Neural cell (in vitro differentiated cells): ENCODE measurements at regions not wholly inside any gene's neighbourhood (a gene's known extent, or its start where the extent isn't known, plus 50 kb on each side); places are given as distances from the start of the nearest gene placed in this dataset.

Experiments used
- H2AFZ ChIP-seq: fragments of 200-600, 300-800 bp; sonication (generic), shearing (Covaris generic); 2 replicates; pipeline ENCODE4 v1.6.0; 2014; ENCODE audit warnings: low read depth, mild to moderate bottlenecking, antibody characterized with exemption, low read length, moderate library complexity
- H3F3A ChIP-seq: fragments of 200-600 bp; shearing (Covaris generic); 2 replicates; pipeline ENCODE4 v1.6.1; 2016; ENCODE audit warnings: mild to moderate bottlenecking, moderate library complexity, mixed read lengths, antibody characterized with exemption, low read length; ENCODE audit not compliant: insufficient read depth, poor library complexity, severe bottlenecking
- H3K27ac ChIP-seq: fragments of 200-600, 300-800 bp; sonication (generic), shearing (Covaris generic); 2 replicates; pipeline ENCODE4 v1.5.1; 2014; ENCODE audit warnings: mild to moderate bottlenecking, low read length, moderate library complexity
- H3K27me3 ChIP-seq: fragments of 300-800, 200-600 bp; sonication (generic), shearing (Covaris generic); 2 replicates; pipeline ENCODE4 v1.6.0; 2014; ENCODE audit warnings: mild to moderate bottlenecking, low read depth, low read length, moderate library complexity; ENCODE audit not compliant: insufficient read depth
- H3K36me3 ChIP-seq: fragments of 300-800, 200-600 bp; sonication (generic), shearing (Covaris generic); 2 replicates; pipeline ENCODE4 v1.5.1; 2014; ENCODE audit warnings: mild to moderate bottlenecking, antibody characterized with exemption, low read length, moderate library complexity; ENCODE audit not compliant: insufficient read depth
- H3K4me2 ChIP-seq: fragments of 300-800, 200-600 bp; sonication (generic), shearing (Covaris generic); 2 replicates; pipeline ENCODE4 v1.6.0; 2014; ENCODE audit warnings: mild to moderate bottlenecking, low read length
- H3K4me3 ChIP-seq: fragments of 300-800, 200-600 bp; sonication (generic), shearing (Covaris generic); 2 replicates; pipeline ENCODE4 v1.5.1; 2014; ENCODE audit warnings: mild to moderate bottlenecking, low read length, moderate library complexity
- H3K79me2 ChIP-seq: fragments of 200-600 bp; shearing (Covaris generic); replicated peaks from 2 replicates; pipeline ENCODE4 v1.6.0; 2014; ENCODE audit warnings: mild to moderate bottlenecking, low read length, moderate library complexity; ENCODE audit not compliant: insufficient read depth
- H3K9ac ChIP-seq: fragments of 300-800, 200-600 bp; sonication (generic), shearing (Covaris generic); 2 replicates; pipeline ENCODE4 v1.6.1; 2016; ENCODE audit warnings: mild to moderate bottlenecking, low read length, mixed read lengths
- H3K9me2 ChIP-seq: fragments of 200-600 bp; shearing (Covaris generic); 2 replicates; pipeline ENCODE4 v1.6.1; 2016; ENCODE audit warnings: mild to moderate bottlenecking, low read length, mixed read lengths; ENCODE audit not compliant: insufficient read depth
- H3K9me3 ChIP-seq: fragments of 200-600, 300-800 bp; sonication (generic), shearing (Covaris generic); 2 replicates; pipeline ENCODE4 v1.6.1; 2016; ENCODE audit warnings: mild to moderate bottlenecking, mixed run types, low read length, moderate library complexity, mixed read lengths
- H4K20me1 ChIP-seq: fragments of 200-600 bp; shearing (Covaris generic); 2 replicates; pipeline ENCODE4 v1.6.1; 2016; ENCODE audit warnings: mild to moderate bottlenecking, mixed run types; ENCODE audit not compliant: insufficient read depth
- EP300 ChIP-seq: fragments of 450-650 bp; conservative IDR thresholded peaks from 2 replicates; pipeline ENCODE4 v1.6.1; 2014; ENCODE audit warnings: antibody characterized with exemption, mild to moderate bottlenecking, moderate library complexity; ENCODE audit not compliant: poor library complexity, severe bottlenecking
- EZH2 ChIP-seq: fragments of 200-600, 300-800 bp; shearing (Covaris generic), sonication (generic); IDR thresholded peaks from 2 replicates; pipeline ENCODE4 v1.6.1; 2014; ENCODE audit warnings: antibody characterized with exemption, low read length, borderline replicate concordance, mild to moderate bottlenecking; ENCODE audit not compliant: insufficient read depth, poor library complexity, severe bottlenecking
- MXI1 ChIP-seq: fragments of 450-650 bp; conservative IDR thresholded peaks from 2 replicates; pipeline ENCODE4 v1.6.1; 2014; ENCODE audit warnings: antibody characterized with exemption, mild to moderate bottlenecking; ENCODE audit not compliant: poor library complexity, severe bottlenecking
- POLR2AphosphoS5 ChIP-seq: IDR thresholded peaks from 2 replicates; pipeline ENCODE4 v1.6.1; 2012
- RAD21 ChIP-seq: fragments of 450-650 bp; conservative IDR thresholded peaks from 2 replicates; pipeline ENCODE4 v1.6.1; 2014; ENCODE audit warnings: antibody characterized with exemption, mild to moderate bottlenecking, moderate library complexity
- REST ChIP-seq: IDR thresholded peaks from 2 replicates; pipeline ENCODE4 v1.6.1; 2012; ENCODE audit warnings: borderline replicate concordance
- SMC3 ChIP-seq: fragments of 450-650 bp; conservative IDR thresholded peaks from 2 replicates; pipeline ENCODE4 v1.6.1; 2014; ENCODE audit warnings: antibody characterized with exemption, mild to moderate bottlenecking, moderate library complexity; ENCODE audit not compliant: poor library complexity
- TAF1 ChIP-seq: IDR thresholded peaks from 2 replicates; pipeline ENCODE4 v1.6.1; 2012; ENCODE audit warnings: low read depth
- TF ChIP-seq, protein P1 (sequence below): fragments of 450-650 bp; IDR thresholded peaks from 2 replicates; pipeline ENCODE4 v1.5.1; 2014; ENCODE audit warnings: antibody characterized with exemption, mild to moderate bottlenecking, moderate library complexity; ENCODE audit not compliant: poor library complexity, severe bottlenecking

DNA sequence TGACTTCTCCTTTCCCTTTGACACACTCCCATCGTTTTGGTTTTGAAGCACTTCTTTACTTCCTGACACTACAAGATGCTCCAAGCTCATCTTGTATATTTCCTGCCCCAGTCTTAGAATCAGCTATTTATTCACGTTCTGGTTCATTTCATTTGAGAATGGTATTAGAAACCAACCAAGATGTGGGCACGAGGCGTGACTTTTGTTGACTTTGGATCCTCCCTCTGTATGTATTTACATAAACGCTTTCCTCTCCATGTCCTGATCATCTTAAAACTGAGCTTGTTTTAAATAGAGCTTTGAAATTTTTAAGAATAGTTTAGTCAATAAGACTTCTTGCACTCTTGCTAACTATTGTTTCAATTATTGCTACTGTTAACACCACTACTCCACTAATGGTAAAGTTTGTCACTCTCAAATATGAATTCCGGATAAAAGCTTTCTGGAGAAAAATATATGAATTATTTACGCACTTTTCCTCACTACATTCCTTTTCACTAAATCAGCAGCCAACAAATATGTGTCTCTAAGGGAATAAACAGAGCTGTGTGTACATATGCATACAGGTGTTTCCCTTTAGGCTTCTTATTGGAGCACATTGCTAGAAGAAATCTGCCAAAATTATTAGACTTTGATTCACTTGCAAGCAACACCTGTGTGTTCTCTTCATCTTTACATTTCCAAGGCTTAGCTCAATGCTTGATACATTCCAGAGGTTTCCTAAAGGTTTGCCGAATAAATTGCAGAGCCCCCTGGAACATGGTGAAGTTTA lies 77.3 kb upstream of the TMEM244 start:
- TF ChIP-seq REST (no peak), EP300 (no peak), EZH2 (no peak), TAF1 (no peak), MXI1 (no peak), POLR2AphosphoS5 (no peak), RAD21 (no peak), SMC3 (no peak)
- TF ChIP-seq, protein P1, sequence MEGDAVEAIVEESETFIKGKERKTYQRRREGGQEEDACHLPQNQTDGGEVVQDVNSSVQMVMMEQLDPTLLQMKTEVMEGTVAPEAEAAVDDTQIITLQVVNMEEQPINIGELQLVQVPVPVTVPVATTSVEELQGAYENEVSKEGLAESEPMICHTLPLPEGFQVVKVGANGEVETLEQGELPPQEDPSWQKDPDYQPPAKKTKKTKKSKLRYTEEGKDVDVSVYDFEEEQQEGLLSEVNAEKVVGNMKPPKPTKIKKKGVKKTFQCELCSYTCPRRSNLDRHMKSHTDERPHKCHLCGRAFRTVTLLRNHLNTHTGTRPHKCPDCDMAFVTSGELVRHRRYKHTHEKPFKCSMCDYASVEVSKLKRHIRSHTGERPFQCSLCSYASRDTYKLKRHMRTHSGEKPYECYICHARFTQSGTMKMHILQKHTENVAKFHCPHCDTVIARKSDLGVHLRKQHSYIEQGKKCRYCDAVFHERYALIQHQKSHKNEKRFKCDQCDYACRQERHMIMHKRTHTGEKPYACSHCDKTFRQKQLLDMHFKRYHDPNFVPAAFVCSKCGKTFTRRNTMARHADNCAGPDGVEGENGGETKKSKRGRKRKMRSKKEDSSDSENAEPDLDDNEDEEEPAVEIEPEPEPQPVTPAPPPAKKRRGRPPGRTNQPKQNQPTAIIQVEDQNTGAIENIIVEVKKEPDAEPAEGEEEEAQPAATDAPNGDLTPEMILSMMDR: no peak
- Histone ChIP-seq H3K27me3 (no peaks in the 10 kb centered on the region), H3K36me3 (no peaks in the 10 kb centered on the region), H3K9me3 (no peaks in the 10 kb centered on the region), H2AFZ (no peak overlapping the region), H3K9ac (no peak overlapping the region), H4K20me1 (no peaks in the 10 kb centered on the region), H3K4me3 (no peak overlapping the region), H3K4me2 (no peak overlapping the region), H3F3A (no peaks in the 10 kb centered on the region), H3K9me2 (peaks cover 3% of the 10 kb centered on the region), H3K79me2 (no peaks in the 10 kb centered on the region), H3K27ac (no peak overlapping the region)

DNA sequence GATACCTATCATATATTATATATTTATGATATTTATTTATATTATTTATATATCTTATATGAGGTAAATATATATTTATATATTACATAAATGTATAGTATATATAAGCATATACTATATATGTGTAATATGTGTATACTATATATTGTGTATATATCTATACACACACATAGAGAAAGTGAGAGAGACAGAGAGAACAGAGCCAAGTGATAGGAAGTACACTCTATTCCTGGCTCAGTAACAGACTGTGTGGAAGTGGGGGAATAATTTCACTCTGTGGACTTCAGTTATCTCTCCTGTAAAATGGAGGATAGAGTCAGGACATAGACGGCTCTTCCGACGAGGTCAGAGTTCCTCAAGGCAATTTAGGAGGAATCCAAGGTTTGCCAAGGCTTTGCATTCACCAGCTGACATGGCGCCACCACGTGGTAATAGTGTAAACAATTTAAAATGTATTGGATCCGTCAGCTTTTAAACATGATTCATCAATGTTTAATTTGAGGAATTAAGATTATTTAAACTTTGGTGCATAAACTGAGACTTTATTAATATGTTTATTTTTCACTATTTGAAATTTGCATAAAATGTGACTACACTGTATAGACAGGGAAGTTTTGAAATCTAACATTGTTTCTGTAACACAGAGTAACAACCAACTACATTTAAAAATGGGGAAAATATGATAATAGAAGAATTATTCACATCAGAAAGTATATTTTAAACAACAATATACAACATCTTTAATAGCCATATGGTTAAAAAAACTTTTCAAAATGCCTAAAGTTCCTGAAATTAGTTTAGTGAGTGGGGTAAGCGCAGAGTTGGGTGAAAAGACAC lies 75.4 kb upstream of the TMEM244 start:
- H3K9me3 ChIP-seq: no peaks in the 10 kb centered on the region
- no peaks in the 10 kb centered on the region for H3F3A ChIP-seq
- H3K9me2 ChIP-seq: peaks cover 3% of the 10 kb centered on the region
- TF ChIP-seq TAF1 (no peak), SMC3 (peak; percentile 78), RAD21 (peak; percentile 66)
- TF ChIP-seq, protein P1: peak; percentile 68
- H3K79me2 ChIP-seq: no peaks in the 10 kb centered on the region
- H3K4me3 ChIP-seq: no peak overlapping the region
- no peak overlapping the region for H2AFZ ChIP-seq
- H3K36me3 ChIP-seq: no peaks in the 10 kb centered on the region
- no peaks in the 10 kb centered on the region for H4K20me1 ChIP-seq
- H3K9ac ChIP-seq: no peak overlapping the region
- H3K27me3 ChIP-seq: no peaks in the 10 kb centered on the region
- no peak overlapping the region for H3K27ac ChIP-seq
- H3K4me2 ChIP-seq: no peak overlapping the region
